ENCODE measurements at regions not wholly inside any gene's neighbourhood (a gene's known extent, or its start where the extent isn't known, plus 50 kb on each side); places are given as distances from the start of the nearest gene placed in this dataset.

DNA sequence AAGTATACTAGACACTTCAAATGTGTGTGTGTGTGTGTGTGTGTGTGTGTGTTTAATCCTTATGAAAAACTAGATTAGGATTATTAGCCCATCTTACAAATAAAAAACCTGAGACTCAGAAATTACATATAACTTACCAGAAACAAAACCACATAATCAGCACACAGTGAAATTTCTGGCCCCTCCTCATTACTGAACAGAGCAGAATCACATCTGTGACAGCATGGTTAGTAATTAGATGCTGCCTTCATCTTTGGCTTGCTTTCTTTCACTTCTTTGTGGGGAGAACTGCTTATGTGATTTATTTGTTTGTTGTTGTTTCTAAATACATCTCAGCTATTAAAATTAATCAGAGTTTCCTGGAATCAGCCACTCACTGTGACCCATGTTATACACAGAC, 267.1 kb downstream of the TENT5A start:
- no peaks in the 10 kb centered on the region for H3K9me3 ChIP-seq (ENCODE audit: control insufficient read depth in 1 of 2, insufficient read depth in 1 of 2, low read depth in 1 of 2, low read length in 2 of 2)
- H3K4me3 ChIP-seq (replicated peaks in 1 of 2; ENCODE audit: low read depth in 1 of 2, low read length in 2 of 2) = no peak overlapping the region
- ChIA-PET CTCF (no interaction called here), RAD21 (ENCODE audit: low non-redundant PET in 1 of 2, low total read pairs in 2 of 2, uncharacterized antibody in 2 of 2, unreplicated experiment in 2 of 2) (no interaction called here), POLR2A (no interaction called here)
- no peaks in the 10 kb centered on the region for H3K79me2 ChIP-seq (ENCODE audit: insufficient read depth, low read length)
- no peak overlapping the region for H2AFZ ChIP-seq (ENCODE audit: low read depth, low read length, poor library complexity, severe bottlenecking)
- intact Hi-C loops (cut with micrococcal nuclease) = no loop called here
- no peak for DNase-seq (ENCODE audit: low read depth, low spot score)
- H3K27me3 ChIP-seq (ENCODE audit: insufficient read depth, low read length) = no peaks in the 10 kb centered on the region
- no peaks in the 10 kb centered on the region for H4K20me1 ChIP-seq (ENCODE audit: insufficient read depth)
- no peak overlapping the region for H3K9ac ChIP-seq (ENCODE audit: low read length)
- H3K9me2 ChIP-seq (ENCODE audit: insufficient read depth) = no peaks in the 10 kb centered on the region
- H3K36me3 ChIP-seq (ENCODE audit: control insufficient read depth in 1 of 2, insufficient read depth in 2 of 2, low read length in 2 of 2) = no peaks in the 10 kb centered on the region
- no peak overlapping the region for H3K4me2 ChIP-seq (ENCODE audit: low read length)
- BruUV-seq (replicated peaks) = no TSS peak
- TF ChIP-seq, protein P1, sequence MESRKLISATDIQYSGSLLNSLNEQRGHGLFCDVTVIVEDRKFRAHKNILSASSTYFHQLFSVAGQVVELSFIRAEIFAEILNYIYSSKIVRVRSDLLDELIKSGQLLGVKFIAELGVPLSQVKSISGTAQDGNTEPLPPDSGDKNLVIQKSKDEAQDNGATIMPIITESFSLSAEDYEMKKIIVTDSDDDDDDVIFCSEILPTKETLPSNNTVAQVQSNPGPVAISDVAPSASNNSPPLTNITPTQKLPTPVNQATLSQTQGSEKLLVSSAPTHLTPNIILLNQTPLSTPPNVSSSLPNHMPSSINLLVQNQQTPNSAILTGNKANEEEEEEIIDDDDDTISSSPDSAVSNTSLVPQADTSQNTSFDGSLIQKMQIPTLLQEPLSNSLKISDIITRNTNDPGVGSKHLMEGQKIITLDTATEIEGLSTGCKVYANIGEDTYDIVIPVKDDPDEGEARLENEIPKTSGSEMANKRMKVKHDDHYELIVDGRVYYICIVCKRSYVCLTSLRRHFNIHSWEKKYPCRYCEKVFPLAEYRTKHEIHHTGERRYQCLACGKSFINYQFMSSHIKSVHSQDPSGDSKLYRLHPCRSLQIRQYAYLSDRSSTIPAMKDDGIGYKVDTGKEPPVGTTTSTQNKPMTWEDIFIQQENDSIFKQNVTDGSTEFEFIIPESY (IDR thresholded peaks at IDR 0.05; ENCODE audit: extremely low read depth, insufficient replicate concordance, low read length) = no peak
- TF ChIP-seq EGR1 (IDR thresholded peaks at IDR 0.05; ENCODE audit: low read depth) = no peak
- TF ChIP-seq SP1 (IDR thresholded peaks at IDR 0.05; ENCODE audit: low read depth) = no peak
- TF ChIP-seq REST (IDR thresholded peaks at IDR 0.05; ENCODE audit: low read depth) = no peak
- no peak for TF ChIP-seq EZH2phosphoT487 (IDR thresholded peaks at IDR 0.05; ENCODE audit: borderline replicate concordance)
- no peak for TF ChIP-seq POLR2AphosphoS5 (IDR thresholded peaks at IDR 0.05; ENCODE audit: low read depth, low read length)
- TF ChIP-seq ELF1 (IDR thresholded peaks at IDR 0.05; ENCODE audit: borderline replicate concordance, low read depth) = no peak
- TF ChIP-seq CBX3 (IDR thresholded peaks at IDR 0.05; ENCODE audit: low read depth) = no peak
- no peak for TF ChIP-seq MAX (IDR thresholded peaks at IDR 0.05)
- no peak for TF ChIP-seq POLR2A (IDR thresholded peaks at IDR 0.05; ENCODE audit: borderline replicate concordance, extremely low read depth, insufficient read depth, insufficient read length)
- no peak for TF ChIP-seq ATF3 (IDR thresholded peaks at IDR 0.05)
- TF ChIP-seq JUND (IDR thresholded peaks at IDR 0.05) = no peak
- TF ChIP-seq RAD21 (IDR thresholded peaks at IDR 0.05; ENCODE audit: low read depth) = no peak
- no peak for TF ChIP-seq EZH2 (IDR thresholded peaks at IDR 0.05)
- no peak for TF ChIP-seq CEBPB (IDR thresholded peaks at IDR 0.05; ENCODE audit: low read depth)
- no peak for TF ChIP-seq ZFX (IDR thresholded peaks at IDR 0.05)
- no peak for TF ChIP-seq YY1 (IDR thresholded peaks at IDR 0.05; ENCODE audit: extremely low read depth, insufficient replicate concordance, low read depth, low read length)
- ATAC-seq = no peak
- H3K4me1 ChIP-seq (ENCODE audit: control insufficient read depth in 1 of 2, insufficient read depth in 2 of 2, low read length in 2 of 2) = no peaks in the 10 kb centered on the region
- no peak overlapping the region for H3K27ac ChIP-seq (ENCODE audit: low read depth, low read length)
